Smooth muscle cell of the brain vasculature (primary cell): ENCODE measurements at regions not wholly inside any gene's neighbourhood (a gene's known extent, or its start where the extent isn't known, plus 50 kb on each side); places are given as distances from the start of the nearest gene placed in this dataset.

ENCODE experiments used
- DNase-seq: peaks from one replicate; pipeline ENCODE4 v3.0.0-alpha.2; 2012; ENCODE audit warnings: low read depth, low spot score

DNA sequence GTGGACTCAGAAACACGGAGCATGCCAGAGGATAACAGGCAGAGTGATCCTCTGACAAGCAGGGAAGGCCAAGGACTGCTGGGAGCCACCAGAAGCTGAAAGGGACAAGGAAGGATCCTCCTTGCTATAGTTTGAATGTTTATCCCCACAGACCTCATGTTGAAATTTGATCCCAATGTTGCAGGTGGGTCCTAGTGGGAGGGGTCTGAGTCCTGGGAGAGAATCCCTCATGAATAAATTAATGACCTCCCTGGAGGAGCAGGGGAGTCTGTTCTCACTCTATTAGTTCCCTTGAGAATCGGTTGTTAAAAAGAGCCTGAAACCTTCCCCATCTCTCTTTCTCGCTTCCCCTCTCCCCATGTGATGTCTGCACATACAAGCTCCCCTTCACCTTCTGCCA lies 124.4 kb downstream of the FBXO15 start:
- no peak for DNase-seq

DNA sequence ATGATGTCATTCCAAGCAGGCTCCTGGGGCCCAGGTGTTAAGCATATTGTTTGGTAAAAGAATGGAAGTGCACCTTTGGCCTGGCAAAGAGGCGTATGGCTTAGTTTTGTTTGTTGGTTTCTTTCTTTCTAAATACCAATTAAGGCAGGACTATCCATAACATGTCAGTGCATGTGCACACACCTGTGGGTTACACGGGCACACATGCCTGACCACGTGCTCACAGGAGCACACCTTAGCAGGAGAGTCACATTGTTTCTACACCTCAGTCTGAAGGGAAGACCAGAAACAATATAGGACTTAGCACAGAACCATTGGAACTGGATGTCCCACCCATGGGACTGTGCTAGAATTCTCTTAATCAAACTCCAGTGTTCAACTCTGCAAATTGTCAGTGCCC lies 127.8 kb downstream of the FBXO15 start:
- DNase-seq: no peak

DNA sequence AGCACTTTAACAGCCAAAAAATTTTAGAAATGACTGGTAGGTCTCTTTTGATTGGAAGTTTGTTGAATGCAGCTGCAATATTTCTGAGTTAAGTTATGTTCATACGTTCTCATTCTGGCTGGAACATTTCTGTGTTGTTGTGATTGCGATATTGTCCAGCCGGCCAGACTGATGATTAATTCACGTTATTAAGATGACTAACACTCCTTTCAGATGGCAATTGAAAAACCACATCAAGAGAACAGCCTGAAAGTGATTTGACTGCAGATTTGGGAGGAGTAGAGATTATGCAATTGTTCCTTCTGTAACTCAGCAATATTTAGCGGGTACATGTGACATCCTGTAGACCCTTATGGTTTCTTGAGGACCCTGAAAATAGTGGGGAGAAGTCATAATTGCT lies 133.7 kb downstream of the FBXO15 start:
- no peak for DNase-seq

DNA sequence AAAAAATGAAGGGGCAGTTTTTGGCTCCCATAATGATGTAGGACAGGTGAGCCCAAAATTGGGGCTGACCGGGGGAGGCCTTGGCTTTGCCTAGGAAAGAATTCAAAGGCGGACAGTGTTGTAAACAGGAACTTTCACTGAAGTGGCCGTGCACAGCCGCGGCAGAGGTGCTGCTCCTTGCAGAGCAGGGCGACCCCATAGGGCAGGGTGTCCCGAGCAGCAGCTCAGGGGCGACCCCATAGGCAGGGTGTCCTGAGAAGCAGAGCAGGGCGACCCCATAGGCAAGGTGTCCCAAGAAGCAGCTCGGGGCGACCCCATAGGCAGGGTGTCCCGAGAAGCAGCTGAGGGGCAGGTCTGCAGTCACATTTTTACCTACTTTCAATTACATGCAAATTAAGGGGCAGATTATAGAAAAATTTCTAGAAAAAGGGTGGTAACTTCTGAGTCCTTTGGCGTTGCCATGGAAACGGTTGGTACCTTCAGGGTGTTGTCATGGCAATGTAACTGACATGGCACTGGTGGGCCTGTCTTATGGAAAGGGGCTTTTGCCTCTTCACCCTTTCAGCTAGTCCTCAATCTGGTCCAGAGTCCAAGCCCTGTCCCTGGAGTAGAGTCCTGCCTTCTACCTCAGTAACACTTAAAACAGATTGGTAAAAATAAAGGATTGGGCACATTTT lies 134.5 kb downstream of the FBXO15 start:
- no peak for DNase-seq

DNA sequence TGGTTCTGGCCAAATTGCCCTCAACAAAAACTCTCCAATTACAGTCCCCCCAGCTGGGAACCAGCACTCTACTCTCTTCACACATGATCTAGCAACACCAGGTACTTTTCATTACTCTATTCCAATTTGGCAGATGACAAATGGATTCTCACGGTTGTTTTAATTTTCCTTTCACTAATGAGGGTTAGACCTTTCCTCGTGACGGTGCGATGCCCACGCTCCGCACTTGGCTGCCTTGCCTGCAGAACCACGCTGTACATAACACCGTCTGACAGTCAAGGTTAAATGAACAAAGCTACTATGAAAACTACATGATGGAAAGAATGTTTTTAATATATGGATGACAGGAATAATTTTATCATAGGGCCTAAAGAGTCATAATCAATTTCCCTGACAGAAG lies 141.5 kb downstream of the FBXO15 start:
- DNase-seq: no peak

DNA sequence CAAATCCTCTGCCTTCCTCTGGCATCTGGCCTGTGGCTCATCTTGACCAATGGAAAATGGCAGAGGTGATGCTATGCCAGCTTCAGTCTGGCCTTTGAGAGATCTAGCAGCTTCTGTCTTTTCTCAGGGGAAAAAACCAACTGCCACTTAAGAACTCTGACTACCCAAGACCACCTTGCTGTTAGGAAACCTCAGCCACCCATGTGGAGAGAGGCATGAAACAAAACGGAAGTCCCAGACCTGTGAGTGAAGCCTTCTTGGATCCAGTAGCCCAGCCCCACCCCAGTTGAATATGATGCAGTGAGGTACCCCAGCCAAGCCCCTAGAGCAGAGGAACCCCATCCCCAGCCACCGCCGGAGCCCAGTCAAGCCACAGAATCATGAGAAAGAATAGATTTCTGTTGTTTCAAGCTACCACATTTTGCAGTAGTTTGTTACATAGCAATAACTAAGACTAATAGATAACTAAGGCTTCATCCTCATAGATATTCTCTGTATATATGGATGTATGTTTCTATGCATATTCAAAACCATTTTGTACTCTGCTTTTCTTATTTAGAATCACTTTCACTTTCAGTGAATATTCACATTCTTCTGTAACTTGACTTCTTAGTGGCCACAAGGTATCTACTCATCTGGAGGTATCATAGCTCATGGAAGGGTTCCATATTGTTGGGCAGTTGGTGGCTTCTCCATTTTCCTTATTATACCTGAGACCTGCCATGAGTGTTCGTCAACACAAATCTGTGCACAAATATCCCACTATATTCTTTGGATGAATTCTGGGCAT lies 142.1 kb downstream of the FBXO15 start:
- DNase-seq: no peak

DNA sequence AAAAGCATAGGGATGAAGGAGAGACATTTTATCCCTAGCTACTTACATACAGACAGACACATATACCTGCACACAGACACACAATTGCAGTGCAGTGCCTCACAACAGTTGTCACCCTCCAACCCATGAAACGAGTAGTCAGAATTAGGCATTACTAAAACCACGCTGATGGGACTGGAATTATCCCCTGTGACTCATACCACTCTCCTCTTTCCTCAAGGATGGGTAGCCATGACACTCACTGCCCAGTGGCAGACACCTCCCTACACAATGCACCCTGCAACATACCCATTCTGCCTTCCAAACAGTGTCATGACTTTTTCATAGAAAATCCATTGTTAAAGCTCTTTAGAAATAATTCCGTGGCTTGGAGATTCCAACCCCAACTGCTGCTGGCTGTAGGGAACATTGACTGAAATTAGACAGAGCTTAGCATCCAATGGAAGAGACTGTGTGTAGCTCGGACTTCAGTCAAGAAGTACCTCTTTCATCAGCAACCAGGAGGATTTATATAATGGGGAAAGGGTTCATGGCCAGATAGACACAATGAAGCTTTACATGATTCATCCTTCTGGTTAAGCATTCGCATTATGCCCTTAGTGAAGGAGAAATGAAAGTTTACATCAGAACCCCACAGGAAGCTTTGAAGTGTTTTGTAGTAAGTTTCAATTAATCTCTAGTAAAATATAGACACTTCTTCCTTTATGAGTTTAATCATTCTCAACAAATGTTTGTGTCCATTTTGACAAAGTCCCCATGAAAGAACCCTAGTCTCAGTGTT lies 155.2 kb downstream of the FBXO15 start:
- DNase-seq: no peak

DNA sequence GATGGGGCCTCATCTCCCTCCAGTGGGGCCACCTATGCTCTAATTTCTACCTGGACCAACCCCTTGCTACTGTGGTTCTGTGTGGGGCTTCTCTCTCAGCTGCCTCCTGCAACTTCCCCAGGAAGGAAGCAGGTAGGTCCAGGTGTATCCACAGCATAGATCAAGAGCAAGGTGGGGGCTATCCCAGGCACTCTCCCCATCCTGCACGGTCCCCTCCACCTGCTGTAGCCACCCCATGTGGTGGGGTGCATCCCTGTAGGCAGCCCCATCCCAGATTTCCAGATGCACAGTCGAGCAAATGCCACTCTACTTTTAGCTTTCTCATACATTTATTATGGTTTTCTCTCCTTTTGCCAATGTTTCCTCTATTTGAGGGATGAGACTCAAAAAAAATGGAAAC lies 156.1 kb downstream of the FBXO15 start:
- no peak for DNase-seq

DNA sequence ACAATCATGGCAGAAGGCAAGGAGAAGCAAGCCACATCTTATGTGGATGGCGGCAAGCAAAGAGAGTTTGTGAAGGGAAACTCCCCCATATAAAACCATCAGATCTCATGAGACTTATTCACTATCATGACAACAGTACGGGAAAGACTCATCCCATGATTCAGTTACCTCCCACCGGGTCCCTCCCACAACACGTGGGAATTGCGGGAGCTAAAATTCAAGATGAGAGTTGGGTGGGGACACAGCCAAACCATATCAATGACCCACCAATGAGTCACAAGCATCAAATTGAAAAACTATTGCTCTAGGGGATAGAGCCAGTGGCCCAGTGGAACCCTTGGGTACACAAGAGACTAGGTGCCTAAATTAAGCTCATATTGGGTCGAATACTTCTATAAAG lies 157.4 kb downstream of the FBXO15 start:
- no peak for DNase-seq

DNA sequence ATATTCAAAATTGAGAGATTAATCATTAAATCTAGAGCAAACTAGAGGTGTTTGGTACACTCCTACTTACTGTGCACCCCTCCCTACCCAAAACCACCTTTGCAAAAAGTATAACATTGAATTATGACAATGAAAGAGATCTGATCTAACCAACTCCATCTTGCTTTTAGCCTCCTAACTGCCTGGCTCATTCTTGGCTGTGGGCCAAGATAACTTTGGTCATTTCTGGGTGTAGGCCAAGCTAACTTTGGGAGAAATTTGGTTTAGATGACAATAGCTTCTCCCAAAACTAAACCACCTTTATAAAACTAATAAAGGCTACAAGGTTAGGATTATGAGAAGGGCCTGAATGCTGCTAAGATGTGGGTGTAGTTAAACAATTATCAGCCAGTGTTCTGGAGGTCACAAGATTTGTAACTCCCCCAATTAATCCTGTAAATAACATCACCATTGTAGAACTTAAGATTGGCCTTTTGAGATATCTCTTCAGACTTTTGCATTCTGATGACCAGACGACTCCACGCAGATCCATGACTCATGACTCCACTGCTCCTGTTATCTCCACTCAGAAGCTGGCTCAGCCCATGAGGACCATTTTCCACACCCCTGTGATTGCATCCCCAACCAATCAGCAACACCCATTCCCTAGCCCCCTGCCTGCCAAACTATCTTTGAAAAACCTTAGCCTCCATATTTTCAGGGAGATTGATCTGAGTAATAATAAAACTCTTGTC lies 160.2 kb downstream of the FBXO15 start:
- DNase-seq: no peak

DNA sequence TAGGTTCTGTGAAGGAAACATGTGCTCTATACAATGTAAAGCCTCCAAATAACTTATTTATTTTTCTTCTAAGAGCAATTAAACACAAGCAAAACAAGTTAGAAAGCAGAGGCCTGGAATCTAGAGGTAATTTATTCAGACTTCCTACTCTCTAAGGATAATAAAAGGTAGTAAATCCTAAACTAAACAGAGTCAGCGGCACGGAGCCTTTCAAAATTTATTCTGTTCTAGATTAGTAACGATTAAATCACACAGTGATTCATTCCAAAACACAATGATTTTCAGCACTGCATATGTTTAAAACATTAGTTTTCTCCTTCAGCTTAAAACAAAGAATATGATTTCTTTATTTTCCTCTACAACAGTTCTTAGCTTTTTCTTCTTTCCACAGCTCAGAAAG lies 160.9 kb downstream of the FBXO15 start:
- no peak for DNase-seq

DNA sequence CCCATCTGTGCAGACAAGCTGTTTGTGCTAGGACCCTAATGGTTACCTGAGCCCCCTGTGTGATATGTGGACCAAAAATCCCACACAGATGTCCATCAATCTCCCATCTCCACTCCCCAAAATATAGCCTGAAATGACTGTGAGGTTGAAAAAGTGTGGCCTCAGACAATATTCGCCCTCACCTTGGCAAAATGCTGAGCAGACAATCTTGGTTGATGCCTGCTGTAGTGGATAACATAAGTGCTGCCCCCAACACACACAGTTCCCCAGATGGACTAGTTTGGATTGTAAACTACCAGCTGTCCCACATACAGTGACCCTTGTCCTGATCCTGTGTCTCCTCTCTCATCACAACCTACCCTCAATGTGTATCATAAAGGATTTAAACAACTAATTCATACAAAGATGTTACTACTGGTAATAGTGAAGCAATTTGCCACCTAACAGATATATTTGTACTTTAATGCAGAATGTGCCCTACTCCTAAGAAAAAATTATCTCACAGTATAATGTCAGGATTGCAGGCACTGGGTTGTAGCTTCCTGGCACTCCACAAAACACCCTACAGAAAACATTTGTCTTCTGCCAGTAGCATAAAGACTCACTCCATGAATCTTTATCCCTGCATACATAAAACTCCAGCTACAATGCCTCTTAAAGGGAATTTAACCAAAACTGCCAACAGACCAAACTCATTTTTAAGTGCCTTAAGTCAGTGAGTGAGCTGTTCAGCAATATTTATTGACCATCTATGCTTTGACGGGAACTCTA lies 161.6 kb downstream of the FBXO15 start:
- DNase-seq: no peak

DNA sequence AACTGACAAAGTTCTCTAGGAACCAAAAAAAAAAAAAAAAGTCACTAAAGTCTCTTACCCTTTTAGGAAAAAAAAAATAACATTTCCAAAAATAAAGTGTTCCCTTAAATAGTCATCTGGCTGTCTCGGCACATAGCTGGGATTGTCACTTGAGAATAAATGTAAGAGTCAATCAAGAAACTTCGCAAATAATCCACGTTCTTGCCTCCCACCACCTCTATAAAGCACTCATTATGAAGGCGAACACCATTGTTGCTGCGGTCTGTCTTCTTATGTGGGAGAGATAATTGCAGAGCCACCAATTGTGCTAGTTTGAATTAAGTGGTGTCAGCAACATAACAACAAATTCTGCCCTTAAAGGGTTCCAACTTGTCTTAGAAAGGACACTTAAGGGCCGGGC lies 163.7 kb downstream of the FBXO15 start:
- DNase-seq: no peak

DNA sequence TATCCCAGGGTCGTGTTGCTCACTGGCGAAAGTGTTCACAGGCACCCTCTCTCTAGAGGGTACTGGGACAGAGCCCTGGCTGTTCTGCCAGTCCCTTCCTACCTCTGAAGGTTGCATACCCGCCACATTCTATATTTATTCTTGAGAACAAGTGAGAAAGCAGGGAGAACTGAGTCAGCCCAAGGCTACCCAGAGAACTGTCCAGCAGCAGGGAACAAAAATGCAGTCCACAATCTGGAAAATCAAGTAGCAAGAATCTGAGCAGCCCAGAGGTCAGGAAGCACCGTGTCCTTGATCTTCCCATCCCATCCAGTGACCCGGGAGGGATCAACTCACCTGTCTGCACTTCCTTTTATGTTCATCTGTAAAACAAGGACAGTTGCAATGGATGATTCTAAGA lies 164.1 kb downstream of the FBXO15 start:
- no peak for DNase-seq

DNA sequence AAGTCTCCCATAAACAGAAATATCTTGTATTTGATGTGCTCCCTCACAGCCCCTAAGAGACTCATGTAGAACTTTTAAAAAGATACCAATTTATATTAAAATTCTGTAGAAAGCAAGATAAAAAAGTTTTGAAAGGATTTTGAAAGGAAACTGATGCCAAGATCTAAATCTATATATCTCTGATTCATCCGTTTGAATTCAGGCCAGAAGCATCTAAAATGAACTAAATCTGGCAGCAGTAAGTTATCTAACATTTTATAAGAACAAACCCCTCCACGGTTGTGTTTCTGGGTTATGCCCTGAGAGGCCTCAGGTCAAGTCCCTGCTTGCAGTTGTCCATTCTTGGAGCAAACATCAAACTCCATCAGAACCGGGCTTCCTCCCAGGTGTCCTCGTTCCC lies 165.8 kb downstream of the FBXO15 start:
- no peak for DNase-seq

DNA sequence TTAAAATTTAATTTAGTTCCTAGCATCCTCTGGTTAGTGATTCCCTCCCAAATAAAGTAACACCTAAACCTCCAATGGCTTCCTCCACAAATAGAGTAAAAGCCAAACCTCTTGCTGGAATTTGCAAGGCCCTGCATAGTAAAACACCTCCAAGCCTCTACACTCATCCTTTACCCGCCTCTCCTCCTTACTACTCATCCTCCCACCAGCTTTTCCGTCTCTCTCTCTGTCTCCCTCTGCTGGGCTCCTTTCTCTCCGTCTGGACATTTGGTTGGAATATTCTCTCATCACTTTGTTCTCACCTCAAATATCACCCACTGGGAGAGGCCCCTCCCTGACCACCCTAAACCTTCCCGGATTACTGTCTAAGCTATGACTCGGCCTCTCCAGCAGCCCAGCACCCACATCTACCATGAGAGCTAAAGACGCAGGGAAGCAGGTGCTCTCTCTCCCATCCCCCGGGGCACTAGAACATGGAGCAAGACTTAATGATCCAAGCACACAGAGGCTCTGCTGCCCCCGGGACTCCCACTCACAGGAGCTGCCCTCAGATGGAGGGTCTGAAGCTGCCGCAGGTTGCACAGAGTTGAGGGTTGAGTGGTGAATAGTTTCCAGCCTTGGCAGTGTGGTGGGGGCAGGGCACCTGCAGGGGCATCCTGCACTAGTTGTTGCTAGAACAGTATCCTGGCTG lies 167.2 kb downstream of the FBXO15 start:
- no peak for DNase-seq

DNA sequence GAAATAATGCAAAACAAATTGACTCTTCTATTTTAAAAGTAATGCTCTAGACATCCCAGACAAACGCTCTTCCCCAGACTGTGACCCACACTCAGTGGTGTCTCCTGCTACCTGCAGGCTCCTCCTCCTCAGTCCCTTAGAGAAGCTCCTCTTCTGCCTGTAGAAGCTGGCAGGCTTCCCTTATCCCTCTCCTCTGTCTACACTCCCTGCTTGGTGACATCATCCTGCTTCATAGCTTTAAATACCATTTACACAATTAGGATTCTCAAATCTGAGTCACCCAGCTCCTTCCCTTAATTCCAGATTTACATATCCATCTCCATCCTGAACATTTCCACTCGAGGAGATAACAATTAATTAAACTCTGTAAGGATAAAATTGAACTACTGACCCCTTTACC lies 167.9 kb downstream of the FBXO15 start:
- no peak for DNase-seq

DNA sequence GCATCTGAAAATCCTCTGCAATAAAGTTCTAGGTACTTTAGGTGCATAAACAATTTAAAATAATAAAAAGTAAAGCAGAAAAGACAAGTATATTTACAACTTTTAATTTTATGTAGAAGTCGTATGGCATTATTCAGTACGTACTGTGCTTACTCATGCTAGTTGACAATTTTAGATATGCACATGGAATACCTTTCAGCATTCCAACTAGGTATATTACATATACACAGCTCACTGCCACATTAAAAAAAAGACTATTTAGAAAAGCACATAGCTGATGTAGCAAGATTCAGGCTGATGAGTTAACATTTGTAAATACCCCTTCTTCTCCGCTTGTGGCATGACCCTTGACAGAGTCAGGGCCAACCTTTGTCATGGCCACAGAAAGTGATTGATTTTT lies 171.2 kb downstream of the FBXO15 start:
- DNase-seq: no peak

DNA sequence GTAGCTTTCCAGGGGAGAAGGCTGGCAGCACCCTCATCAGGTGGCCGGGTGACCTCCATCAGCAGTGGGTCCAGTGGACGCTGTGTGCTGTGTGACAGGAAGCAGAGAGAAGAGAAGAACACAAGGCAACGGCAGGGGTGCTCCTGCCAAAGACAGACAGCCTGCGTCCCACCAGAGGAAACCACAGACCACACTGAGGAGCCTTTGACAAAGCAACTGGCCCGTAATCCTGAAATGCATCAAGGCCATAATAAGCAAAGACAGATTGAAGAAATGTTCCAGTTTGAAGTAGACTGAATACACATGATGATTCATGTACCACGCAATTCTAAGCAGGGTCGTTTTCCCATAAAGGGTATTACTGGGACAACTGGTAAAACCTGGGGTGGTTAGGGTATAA lies 172.4 kb downstream of the FBXO15 start:
- DNase-seq: no peak

DNA sequence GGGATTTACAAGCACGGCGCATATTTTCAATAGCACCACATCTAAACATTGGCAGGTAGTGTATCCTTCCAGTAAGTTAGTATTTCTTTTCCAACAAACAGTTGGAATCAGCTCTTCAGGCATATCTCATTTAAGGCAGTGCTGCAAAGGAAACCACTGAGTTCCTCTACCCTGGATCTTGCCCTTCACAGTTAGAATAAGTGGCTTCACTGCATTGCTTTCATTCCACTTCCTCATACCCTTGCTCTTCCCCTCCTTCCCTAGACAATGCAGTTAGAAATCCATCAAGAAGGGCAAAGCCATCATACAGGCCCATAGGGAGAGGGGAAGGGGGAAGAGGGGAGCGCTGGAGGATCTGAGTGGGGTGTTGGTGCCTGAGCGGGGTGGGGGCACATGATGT lies 173.7 kb downstream of the FBXO15 start:
- no peak for DNase-seq

DNA sequence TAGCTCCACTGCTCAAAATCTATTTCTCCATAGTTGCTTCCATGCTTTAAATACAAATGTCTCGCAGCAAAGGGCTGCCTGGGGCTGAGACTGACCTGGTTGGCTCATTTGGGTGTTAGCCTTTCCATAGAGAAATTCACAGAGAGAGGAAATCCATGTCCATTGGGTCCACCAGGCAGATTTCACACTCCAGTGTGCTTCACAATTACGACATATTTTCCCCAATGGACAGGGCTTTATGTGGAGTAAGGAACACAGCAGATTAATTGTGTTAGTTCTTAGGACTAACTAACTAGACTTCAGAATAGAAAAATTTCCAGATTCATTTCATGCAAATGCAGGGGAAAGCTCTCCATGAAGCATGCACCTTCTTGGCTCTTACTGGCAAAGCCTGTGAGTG lies 180.7 kb downstream of the FBXO15 start:
- no peak for DNase-seq
